GM12872 (cell line): ENCODE measurements at regions not wholly inside any gene's neighbourhood (a gene's known extent, or its start where the extent isn't known, plus 50 kb on each side); places are given as distances from the start of the nearest gene placed in this dataset.

Source experiments
- CTCF ChIP-seq: IDR thresholded peaks from 3 replicates; pipeline ENCODE4 v1.5.1; 2011; ENCODE audit warnings: low read depth, mild to moderate bottlenecking, low read length, moderate library complexity; ENCODE audit not compliant: insufficient read depth

GRCh38 chrX:134738445-134738844, 58.6 kb downstream of the PABIR2 start:
- TF ChIP-seq CTCF, result no peak

- no peak for TF ChIP-seq CTCF
Observed at GRCh38 chrX:134737721-134738369, 59.2 kb downstream of the PABIR2 start.

- no peak for TF ChIP-seq CTCF
Observed at GRCh38 chrX:134737061-134737460, 59.9 kb downstream of the PABIR2 start.

GRCh38 chrX:134736356-134736755, 60.6 kb downstream of the PABIR2 start:
- no peak for TF ChIP-seq CTCF

- TF ChIP-seq CTCF, result no peak
Observed at GRCh38 chrX:134735015-134735414, 62.0 kb downstream of the PABIR2 start.

GRCh38 chrX:134734466-134734952, 62.5 kb downstream of the PABIR2 start:
- no peak for TF ChIP-seq CTCF

GRCh38 chrX:134733591-134733990, 63.4 kb downstream of the PABIR2 start:
- no peak for TF ChIP-seq CTCF

- no peak for TF ChIP-seq CTCF
Observed at GRCh38 chrX:134732676-134733075, 64.3 kb downstream of the PABIR2 start.
